NCI-H1436 treated with DMSO at 0.1 percent for 48 hours (cell line): ENCODE measurements at regions not wholly inside any gene's neighbourhood (a gene's known extent, or its start where the extent isn't known, plus 50 kb on each side); places are given as distances from the start of the nearest gene placed in this dataset.
"Not testable (repeated sequence)": the region's sequence is repeated elsewhere in the genome, so short reads cannot be mapped to it uniquely, and the experiment has no call there.

Experiments used
- DNase-seq: peaks from one replicate; lab custom pipeline; 2025; lab: John Stamatoyannopoulos, UW

DNA sequence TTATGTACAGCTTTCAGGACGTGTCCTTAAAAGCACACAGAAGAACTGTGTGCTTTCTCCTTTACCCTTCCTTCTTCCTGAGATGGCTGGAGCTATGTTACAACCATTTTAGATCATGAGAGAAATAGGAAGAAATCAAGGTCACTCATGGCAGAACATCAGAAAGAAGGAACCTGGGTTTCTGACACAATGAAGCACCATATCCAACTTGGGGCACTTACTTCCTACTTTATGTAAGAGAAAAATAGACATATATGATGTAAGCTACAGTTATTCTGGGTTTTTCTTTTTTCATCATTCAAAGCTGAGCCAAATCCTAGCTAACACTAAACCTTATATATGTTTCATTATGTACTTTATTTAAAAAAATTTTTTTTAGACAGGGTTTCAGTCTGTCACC, 79.5 kb downstream of the FAM161A start:
- DNase-seq = no peak

DNA sequence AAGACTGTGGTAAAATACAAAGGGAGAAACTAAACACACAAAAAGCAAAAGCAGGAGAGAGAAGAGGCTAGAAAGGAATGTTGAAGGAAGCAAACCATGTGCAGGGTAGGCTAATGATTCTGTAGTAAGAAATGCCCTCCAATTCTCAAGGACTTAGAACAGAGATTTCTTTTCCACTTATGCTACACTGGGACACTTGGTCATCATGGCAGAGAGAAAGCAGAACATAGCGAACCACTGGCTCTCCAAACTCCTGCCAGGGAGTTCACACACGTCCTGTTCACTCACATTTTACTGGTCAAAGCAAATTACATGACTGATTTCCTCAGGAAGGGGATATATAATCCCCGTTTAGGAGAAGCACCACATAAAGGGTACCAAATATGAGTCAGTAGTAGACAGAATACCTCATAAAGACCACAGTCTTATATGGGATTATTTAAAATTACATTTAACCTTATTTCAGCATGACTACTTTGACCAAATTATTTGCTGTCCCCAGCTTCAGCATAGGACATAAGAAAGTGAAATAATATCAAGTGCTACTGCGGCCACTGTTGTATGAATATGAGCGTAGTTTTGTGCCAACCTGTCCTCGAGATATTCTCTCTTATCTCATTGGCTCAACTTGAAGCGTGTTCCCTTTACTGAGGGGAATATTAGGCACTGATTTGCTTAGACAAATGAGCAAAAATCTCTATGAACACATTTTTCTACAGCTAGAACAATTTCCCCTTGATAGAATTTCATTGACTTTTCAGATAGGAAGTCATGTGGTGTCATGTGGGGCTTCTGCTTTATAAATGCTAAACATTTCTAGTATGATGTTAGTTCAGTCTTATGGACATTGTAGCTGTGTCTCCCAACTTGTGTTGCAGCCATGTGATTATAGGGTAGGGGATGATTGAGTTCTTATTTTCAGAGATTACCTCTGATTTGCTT, 81.7 kb downstream of the FAM161A start:
- no peak for DNase-seq

DNA sequence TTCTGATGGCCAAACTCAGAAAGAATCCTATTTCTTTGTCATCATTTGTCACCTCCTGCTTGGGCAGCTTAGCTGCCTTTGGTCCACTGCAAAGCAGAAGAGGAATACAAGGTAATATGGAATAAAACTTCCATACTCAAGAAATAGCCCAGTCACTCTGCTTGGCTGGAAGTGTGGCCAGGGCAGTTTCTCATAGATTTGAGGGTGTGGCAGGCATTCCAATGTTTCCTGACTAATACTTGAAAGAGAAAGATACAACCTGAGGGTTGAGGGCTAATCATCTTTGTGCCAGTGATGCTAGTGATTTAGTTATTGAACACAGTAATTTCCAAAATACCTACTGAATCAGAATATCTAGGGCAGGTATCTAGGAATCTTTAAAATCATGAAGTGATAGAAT, 83.1 kb downstream of the FAM161A start:
- no peak for DNase-seq

DNA sequence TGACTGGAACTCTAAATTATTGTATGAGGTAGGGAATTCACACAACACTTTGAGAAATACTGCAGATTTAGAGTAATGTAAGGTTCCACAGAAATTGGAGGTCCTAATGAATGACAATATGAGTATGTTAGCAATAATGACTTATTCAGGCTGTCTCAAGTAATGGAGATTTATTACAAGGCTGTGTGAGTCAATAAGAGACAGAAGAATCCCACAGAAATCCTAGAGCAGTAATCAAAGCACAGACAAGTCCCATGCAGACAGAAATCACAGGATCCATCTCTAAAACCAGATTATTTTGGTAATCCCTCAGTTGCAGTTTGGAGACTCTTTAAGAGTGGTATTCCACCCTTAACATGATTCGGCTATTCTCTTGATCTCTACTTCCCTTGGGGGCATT, 83.6 kb downstream of the FAM161A start:
- no peak for DNase-seq

DNA sequence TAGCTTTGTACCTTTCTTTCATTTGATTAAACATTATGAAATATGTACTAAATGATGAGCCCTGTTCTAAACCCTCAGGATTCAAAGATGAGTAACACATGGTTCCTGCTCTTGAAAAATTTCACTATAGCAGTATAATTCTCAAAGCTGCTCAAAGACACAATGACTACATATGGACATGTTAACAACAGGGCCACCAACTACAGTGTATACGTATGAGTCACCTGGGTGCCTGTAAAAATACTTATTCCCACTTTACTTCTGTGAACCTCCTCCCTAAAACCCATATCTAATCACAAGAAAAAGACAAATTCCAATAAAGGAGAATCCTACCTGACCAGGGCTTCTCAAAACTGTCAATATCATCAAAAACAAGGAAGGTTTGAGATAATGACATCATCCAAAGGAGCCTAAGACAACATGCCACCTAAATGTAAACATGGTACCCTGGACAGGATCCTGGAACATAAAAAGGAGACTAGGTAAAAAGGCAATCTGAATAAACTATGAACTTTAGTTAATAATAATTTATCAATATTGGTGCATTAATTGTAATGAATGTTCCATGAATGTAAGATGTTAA, 84.7 kb downstream of the FAM161A start:
- no peak for DNase-seq

DNA sequence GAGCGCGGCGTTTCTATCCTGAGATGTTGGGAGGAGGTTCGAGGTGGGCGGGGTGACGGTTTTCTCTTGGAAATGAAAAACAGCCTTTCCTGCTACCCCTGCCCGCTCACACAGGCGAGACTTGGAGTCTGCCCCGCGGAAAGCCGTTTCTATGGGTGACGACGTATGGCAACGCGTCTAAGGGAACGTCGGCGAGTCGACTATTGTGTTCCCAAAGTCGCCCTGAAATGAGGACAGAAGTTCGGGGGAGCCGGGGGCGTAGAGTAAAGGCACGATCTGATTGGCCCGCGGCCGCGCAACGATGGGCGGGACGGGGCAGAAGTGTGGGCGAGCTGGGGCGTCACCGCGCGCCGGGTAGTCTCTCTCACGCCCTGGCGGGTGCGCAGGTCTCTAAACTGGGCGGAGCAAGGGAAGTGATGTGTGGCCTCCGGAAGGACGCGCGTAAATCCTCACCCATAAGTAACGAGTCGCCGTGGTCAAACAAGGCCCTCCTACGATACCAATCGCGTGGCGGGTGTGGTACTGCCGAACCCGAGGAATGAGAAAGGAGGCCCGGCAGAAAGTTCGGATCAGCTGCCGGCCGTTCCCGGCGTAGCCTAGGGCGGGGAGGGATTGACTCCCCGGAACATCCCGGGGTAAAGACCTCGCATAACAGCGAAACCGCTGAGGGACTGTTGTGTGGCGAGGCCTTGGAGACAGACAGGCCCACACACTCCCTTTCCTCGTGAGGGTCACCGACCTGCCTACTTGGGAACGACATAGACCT, 89.6 kb downstream of the FAM161A start:
- peak; percentile 83 for DNase-seq

DNA sequence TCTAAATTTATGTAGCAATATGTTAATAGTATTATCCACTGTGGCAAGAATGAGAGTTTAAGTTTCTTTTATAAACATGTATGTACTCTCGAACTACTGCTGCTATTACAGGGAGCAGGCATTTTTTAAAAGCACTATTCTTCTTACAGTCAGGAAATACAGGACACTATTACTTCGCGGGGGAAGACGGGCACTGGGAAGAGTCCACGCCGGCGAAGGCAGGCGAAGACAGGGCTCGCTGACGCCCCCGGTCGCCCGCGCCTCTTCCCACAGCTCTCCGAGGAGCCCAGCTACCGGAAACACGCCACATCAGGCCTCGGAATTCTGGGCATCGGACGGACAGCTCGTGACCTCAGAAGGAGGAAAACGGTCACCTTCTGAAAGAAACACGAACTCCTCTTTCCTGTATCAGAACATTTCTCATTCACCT, 90.2 kb downstream of the FAM161A start:
- peak; percentile 51 for DNase-seq

DNA sequence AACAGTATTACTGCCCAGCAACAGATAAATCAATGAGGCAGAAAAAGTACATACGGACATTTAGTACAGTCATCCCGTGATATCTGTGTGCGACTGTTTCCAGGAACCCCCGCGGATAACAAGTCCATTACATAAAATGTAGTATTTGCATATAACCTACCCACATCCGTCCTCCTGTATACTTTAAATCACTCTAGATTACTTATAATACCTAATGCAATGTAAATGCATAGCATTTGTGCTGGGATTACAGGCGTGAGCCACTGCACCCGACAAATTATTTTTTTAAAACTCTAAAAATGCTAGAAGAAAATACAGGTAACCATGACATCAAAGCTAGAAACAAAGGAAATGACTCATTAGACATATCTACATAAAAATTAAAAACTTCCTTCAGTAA, 91.6 kb downstream of the FAM161A start:
- no peak for DNase-seq

DNA sequence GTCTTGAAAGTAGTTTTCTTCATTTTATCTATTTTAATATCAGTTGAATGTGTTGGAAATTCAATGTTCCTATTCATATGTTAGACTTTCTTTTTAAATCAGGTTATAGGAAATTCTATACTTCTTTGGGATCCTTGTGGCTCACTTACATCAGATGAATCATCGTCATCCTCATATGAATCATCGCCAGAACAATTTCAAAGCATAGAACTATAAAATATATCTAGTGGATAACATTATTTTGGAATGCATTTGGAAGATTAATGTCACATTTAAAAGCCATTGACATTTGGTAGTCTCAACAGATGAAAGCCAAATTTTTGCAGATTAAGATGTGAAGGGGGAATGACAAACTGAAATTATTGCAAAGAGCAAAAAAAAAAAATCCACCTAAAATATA, 94.1 kb downstream of the FAM161A start:
- DNase-seq = no peak

DNA sequence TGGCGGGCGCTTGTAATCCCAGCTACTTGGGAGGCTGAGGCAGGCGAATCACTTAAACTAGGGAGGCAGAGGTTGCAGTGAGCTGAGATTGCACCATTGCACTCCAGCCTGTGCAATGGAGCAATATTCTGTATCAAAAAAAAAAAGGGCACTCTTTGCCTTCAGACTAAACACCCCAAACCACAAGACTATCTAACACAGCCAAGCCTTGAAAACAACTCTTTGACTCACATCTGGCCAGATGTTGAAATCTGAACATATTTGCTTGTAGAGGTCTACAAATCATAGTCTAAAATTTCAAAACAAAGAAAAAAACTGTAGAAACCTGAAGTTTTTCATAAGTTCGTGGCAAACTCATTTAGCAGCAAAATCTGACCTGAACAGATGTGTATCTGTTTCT, 94.9 kb downstream of the FAM161A start:
- DNase-seq = no peak

DNA sequence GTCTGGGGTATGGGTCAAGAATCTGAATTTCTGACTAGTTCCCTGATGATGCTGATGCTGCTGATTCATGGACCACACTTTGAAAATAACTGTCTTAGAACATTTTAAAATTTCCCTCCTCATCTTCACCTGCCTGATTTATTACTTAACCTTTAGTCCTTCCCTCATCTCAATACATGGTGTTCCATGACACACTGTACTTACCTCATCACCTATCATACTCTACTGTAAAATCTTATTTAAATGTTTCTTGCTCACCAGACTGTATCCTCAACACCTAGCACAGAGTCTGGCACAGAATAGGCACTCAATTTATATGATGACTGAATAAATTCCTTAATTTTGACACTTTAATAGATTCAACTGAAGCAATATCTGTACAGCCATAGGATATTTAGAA, 95.7 kb downstream of the FAM161A start:
- no peak for DNase-seq

DNA sequence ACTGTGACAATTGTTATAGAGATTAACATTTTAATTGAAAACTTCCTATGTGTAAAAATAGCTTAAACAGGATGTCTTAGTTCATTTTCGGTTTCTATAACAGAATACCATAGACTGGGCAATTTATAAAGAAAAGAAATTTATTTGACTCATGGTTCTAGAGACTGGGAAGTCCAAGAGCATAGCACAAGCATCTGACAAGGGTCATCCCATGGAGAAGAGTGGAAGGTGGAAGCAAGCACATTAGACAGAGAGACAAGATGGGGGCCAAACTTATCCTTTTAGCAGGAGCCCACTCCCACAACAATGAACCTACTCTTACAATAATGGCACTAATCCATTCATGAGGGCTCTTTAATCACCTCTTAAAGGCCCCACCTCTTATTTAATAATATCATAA, 100.3 kb downstream of the FAM161A start:
- no peak for DNase-seq

DNA sequence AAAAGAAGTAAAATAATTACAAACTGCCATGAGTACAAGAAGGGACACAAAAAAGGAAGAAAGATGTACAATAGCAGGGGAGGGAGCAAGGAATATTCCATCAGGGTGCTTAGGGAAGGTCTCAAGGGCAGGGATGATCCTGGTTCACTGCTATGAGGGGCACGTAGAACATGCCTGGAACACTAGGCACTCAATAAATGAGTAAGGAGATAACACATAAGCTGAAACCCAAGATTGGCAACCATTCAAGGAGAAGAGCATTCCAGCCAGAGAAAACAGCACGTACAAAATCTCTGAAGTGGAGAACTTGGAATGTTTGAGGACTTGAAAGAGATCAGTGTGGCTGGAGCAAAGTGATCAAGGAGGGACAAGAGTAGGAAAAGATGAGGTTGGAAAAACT, 103.2 kb downstream of the FAM161A start:
- DNase-seq = no peak

DNA sequence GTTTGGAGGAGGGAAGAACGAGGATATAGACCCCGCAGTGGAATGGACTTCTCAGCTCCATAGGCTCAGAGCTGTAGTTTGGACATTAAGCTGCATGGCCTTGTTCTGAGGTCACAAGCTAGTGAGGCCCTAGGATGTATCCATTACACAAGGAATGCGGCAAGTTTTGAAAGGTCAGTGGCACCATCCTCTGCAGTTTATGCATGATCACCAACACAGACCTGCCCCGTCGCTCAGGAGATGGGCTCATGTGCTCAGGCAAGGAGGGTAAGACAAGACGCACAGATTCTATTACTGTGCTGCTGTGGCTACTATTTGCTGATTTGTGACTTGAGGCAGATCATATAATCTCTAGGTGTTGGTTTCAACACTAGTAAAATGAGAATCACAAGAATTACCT, 110.9 kb downstream of the FAM161A start:
- no peak for DNase-seq

DNA sequence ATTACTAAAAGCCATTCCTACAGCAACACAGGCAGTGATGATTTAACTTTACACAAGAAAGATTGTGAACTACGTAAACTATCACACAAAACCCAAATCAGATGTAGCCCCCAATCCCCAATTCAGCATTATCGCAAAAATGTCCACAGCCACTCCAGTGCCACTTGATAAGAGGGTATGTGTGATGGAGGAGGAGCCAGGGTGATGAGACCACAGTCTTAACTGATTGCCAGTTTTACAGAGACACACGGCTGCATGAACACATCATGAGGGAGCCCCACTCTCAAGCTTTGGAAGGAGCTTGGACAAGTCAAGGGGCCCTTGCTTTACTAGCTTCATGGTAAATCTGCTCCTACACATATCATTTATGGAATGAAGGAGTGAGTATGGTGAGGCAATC, 116.0 kb downstream of the FAM161A start:
- no peak for DNase-seq

DNA sequence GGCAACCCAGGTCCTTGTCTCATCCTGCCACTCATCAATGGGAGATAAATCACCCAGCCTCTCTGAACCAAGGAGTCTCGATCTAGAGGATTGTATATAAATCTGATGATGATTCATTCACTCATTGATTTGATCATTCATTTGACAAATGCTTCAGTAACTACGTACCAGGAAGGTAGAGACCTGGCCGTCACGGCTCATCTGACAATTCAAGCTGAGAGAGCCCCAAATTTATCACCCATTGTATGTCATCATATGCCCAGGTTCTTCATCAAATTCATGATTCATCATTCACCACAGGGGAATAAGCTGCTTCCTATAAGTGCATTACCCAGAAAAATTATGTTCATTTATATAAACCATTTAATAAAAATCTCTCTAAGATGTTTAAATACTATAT, 116.9 kb downstream of the FAM161A start:
- no peak for DNase-seq

DNA sequence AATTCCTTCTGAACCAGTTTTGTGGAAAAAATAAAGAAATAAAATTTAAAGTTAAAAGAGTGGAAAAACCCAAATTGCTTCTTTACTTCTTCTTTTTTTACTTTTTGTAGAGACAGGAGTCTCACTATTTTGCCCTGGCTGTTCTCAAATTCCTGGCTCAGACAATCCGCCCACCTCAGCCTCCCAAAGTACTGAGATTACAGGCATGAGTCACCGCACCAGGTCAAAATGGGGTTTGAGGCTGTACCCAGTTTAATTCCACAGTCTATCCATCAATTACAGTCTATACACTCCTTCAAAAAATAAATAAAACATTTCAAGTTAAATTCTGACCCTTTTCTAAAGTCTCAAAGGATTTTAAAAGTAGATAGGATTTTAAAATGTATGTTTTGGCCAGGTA, 120.3 kb downstream of the FAM161A start:
- no peak for DNase-seq

DNA sequence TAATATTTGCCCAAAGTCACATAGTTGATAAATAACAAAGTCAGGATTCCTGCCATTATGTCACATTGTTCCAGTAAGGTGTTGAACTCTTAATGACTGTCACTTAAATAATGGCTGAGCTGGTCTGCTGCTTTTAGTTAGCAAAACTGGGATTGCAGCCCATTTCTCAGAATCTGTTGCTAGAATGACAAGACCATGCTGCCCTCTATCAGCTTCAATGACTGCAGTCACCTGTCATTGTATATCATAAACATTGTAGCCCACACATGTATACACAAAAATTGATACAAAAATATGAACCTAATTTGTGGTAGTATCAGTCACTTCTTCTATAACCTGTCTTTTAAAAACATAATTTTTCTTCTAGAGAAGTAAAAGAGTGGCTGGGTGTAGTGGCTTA, 121.1 kb downstream of the FAM161A start:
- no peak for DNase-seq

DNA sequence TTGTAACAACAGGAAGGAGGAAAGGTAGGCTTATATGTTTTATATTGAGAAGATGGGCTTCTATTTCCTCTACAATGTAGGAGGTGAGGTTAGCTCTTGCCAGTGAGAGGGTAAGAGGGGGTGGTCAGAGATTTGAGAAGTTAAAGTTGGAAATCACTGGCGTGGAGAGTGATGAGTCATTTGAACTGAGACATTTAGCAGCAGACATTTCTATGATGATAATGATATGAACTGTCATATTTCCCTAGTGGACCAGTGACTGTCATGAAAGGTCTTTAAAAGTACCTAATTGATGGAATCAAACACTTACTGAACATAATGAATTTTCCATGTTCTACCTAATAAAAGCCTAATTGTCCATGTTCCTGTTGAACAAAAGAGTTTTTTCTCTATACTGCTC, 126.1 kb downstream of the FAM161A start:
- DNase-seq = no peak

DNA sequence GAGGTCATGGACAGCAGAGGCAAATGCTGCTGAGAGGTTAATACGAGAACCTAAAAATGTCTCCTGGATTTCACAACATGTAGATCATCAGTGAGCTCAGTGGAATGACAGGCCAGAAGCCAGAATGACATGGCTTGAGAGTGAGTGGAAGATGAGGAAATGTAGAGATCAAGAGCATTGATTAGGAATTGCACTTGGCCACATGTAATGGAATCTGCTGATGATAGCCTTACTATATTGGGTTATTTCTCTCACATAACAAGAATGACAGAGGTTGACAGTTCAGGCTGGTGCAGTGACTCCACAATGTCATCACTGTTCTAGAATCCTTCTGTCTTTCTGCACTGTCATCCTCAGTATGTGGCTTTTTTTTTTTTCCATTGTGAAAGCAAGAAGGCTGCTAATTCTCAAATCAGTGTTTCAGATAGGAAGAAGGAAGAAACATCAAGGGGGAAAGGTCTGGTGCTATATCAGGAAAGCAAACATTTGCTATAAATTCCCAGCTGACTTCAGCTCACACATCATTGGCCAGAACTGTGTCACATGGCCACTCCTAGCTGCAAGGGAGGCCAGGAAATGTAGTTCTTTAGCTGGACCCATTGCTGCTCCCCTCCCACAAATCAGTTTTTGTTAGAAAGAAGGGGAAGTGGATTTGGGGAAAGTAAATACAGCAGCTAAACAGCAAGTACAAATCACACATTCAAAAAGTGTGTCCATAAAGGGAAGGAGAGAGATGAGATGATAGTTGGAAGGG, 127.2 kb downstream of the FAM161A start:
- no peak for DNase-seq

DNA sequence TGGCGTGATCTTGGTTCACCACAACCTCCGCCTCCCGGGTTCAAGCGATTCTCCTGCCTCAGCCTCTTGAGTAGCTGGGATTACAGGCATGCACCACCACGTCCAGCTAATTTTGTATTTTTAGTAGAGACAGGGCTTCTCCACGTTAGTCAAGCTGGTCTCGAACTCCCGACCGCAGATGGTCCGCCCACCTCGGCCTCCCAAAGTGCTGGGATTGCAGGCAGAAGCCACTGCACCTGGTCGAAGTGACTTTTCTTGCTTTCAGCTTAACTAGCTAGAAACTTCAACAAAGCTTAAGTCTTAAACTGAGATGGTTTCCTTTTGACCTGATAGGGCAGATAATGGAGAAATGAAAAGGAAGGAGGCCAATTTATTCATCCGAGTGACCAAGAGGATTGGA, 130.5 kb downstream of the FAM161A start:
- not testable (repeated sequence) for DNase-seq

DNA sequence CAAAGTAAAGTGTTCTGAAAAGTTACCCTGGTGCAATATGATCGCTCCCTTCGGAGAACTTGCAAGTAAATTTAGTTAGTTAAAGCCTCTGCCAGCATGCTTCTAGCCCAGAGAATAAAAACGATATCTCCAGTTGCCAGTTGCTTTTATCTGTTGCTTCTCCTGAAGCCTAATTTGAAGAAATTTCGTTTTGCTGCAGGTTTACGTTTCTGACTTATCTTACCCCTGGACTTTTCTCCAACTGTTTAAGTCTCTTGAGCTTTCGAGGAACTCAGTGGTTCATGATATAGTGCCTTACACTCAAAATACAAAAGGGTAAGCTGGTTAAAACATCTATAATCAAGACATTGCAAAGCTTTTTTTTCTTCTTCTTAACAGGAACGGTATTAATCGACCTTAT, 131.1 kb downstream of the FAM161A start:
- no peak for DNase-seq
